ENCODE measurements at regions not wholly inside any gene's neighbourhood (a gene's known extent, or its start where the extent isn't known, plus 50 kb on each side); places are given as distances from the start of the nearest gene placed in this dataset.
A peak's percentile ranks its signal among the peaks of the same experiment; 100 is the strongest.

DNA sequence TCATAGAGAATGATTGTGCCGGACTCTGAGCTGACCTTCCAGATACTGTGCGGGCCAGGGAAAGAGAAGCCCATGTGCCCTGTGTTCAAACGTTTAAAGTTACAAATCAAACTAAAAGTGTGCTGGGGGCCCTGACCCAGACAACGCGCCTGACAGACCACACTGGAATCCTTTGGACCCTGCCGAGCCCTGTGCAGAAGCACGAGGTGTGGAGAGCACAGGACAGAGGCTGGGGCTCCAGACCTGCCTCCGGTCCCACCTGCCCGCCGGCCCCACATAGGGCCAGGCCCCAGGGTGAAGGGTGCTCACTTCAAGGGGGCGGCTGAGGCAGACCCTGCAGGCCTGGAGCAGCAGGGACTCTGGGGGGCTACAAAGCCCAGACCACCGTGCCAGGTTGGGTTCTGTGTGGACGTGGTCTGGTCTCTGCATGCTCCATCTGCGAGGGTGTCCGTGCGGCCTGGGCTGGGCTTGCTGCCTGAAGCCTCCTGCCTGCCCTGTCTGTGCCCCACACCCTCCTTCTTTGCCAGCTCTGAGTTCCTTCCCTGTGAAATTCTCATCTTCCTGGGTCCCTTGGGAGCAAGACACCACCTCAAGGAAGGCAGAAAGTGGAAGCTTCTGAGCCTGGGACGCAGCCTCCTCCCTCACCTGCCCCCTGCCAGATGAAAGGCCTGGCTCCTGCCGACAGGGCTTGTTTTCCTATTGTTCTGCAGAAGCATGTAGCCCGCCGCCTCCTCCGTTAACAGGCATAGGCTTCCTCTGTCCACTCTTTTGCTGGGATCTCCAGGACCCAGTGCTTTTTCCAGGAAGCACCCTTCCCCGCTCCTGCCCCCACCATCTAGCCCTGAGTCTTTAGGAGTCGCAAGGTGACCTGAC is 186.2 kb downstream of the ERMARD start:
- no peak for DNase-seq (ENCODE audit: low spot score)
- CTCF ChIA-PET = no interaction called here
- TF ChIP-seq, protein P1, sequence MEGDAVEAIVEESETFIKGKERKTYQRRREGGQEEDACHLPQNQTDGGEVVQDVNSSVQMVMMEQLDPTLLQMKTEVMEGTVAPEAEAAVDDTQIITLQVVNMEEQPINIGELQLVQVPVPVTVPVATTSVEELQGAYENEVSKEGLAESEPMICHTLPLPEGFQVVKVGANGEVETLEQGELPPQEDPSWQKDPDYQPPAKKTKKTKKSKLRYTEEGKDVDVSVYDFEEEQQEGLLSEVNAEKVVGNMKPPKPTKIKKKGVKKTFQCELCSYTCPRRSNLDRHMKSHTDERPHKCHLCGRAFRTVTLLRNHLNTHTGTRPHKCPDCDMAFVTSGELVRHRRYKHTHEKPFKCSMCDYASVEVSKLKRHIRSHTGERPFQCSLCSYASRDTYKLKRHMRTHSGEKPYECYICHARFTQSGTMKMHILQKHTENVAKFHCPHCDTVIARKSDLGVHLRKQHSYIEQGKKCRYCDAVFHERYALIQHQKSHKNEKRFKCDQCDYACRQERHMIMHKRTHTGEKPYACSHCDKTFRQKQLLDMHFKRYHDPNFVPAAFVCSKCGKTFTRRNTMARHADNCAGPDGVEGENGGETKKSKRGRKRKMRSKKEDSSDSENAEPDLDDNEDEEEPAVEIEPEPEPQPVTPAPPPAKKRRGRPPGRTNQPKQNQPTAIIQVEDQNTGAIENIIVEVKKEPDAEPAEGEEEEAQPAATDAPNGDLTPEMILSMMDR (conservative IDR thresholded peaks at IDR 0.05; ENCODE audit: low read depth) = no peak
- POLR2A ChIA-PET (ENCODE audit: low non-redundant PET) = no interaction called here
- H3K27ac ChIP-seq = no peak overlapping the region

DNA sequence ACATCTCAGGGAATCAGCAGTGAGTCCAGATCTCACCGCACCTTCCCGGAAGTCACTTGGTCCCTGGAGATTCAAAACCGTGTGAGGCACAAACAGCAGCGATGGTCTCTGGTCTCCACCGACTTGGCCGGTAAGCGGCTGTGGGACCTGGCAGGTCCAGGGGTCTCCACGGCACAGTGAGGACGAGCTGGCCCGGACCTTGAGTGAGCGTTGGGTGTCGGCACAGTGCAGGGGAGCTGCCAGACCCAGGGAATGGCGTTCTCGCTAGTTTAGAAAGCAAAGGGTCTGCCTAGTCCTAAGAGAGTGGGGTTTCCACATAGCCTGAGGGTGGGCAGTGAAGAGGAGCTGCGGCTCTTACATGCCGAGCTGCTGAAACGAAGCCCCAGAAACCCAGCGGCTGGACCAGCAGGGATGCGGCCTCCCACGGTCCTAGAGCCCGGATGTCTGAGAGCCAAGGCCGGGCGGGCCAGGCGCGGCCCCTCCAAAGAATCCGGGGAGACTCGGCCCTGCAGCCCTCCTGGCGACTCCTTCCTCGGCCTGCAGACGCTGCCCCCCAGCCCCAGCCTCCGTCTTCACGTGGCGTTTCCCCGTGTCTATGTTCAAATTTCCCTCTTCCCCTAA is 185.0 kb downstream of the ERMARD start:
- no peak for DNase-seq (ENCODE audit: low spot score)
- H3K27ac ChIP-seq = no peak overlapping the region
- ChIA-PET CTCF (no interaction called here), POLR2A (ENCODE audit: low non-redundant PET) (no interaction called here)
- TF ChIP-seq, protein P1 (conservative IDR thresholded peaks at IDR 0.05; ENCODE audit: low read depth) = no peak

DNA sequence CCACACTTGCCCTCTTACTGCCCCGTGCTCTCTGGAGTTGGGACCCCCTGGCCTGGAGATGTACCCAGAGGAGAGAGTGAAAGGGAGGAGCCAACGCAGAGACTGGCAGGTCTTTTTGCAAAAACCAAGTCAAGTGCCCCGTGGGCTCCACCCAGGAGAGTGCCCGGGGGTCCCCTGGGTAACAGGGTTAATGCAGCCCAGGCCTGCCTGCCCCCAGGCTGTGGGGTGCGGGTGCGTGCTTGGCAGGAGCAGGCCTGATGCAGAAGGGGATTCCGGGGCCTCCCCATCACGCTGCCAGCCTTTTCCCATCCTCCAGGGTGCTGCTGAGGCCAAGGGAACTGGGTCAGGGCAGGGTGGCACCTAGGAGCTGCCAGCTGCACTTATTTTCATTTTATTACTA is 184.4 kb downstream of the ERMARD start:
- ChIA-PET CTCF (no interaction called here), POLR2A (ENCODE audit: low non-redundant PET) (no interaction called here)
- no peak overlapping the region for H3K27ac ChIP-seq
- TF ChIP-seq, protein P1 (conservative IDR thresholded peaks at IDR 0.05; ENCODE audit: low read depth) = no peak
- no peak for DNase-seq (ENCODE audit: low spot score)

DNA sequence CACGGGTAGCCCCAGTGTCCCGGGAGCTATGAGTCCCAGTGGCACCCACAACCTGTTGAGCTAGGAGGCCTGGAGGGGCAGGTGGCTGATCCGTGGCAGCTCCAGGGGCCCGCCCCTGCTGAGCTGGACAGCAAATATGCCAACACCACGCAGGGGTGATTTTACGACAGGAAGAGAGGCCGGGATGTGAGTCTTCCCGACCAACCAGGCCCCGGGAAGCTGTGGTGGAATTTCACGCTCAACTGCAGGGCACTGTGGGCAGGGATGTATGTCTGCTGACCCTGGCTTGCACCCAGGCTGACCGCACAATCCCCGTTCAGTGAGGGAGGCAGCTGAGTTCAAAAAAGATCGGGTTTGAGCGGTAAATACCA is 183.9 kb downstream of the ERMARD start:
- ChIA-PET POLR2A (ENCODE audit: low non-redundant PET) (no interaction called here), CTCF (no interaction called here)
- TF ChIP-seq, protein P1 (conservative IDR thresholded peaks at IDR 0.05; ENCODE audit: low read depth) = no peak
- H3K27ac ChIP-seq = no peak overlapping the region
- no peak for DNase-seq (ENCODE audit: low spot score)

DNA sequence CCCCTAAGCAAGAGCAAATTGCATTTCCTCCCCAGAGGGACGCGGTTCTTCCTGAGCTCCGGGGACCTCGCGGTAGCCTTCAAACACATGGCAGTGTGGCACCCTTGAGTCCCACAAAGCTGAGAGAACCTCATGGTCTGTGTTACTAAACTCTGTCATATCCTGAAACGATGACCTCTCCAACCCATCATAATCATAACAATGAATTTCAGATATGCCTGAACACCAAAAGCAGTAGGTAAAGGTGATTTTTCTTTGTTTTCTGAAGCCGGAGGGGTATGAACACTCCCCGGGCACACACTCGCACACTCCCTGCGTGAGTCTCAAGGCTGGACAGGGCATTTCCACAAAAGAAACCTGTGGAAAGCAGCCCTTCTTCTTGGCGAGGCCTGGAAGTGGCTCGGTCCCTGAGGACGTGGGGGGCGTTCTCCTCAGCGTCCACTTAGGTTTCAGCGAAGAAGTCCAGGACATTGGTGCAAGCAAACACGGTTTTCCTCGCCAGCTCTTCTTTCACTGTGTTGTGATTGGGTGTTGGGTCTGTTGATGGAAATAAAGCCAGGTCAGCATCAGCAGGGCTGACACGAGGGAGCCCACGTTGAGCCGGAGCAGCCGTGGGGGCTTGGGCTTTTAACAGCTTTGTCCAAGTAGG is 183.4 kb downstream of the ERMARD start:
- ChIA-PET CTCF (no interaction called here), POLR2A (ENCODE audit: low non-redundant PET) (no interaction called here)
- TF ChIP-seq, protein P1 (conservative IDR thresholded peaks at IDR 0.05; ENCODE audit: low read depth) = no peak
- DNase-seq (ENCODE audit: low spot score) = no peak
- H3K27ac ChIP-seq = no peak overlapping the region

DNA sequence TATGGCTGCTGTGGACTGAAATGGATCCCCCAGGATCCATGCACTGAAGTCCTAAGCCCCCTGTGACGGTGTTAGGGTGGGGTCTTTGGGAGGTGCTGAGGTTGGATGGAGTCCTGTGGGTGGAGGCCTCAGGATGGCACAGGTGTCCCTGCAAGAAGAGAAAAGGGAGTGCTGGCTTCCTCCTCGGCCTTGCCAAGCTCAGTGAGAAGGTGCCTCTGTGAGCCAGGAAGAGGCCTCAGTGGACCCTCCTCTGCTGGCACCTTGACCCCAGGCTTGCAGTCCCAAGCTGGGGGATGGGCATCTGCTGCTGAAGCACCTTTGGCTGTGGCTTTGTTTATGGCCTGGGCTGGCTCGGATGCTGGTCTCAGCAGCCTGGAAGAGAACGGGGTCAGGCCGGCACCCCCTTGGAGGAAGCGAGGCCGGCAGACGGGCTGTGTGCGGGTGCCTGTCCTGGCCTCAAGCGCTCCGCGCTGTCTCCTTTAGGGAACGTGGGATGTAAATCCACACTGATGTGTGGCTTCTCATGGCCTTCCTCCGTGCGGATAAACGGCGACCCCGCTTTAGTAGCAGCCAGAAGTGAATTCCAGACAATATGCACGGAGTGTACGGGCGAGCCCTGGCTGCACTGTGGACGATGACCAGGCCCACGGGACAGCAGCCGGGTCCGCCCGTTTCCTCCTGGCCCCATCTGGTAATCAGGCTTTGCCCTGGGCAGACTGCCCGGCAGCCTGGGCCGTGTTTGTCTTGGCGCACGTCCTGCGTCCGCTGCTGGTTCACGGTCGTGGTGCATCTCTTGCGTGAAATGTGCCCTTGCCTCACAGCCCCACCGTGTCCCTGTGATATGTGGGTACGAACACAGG is 182.6 kb downstream of the ERMARD start:
- H3K27ac ChIP-seq = no peak overlapping the region
- ChIA-PET CTCF (no interaction called here), POLR2A (ENCODE audit: low non-redundant PET) (no interaction called here)
- DNase-seq (ENCODE audit: low spot score) = peak; percentile 13
- TF ChIP-seq, protein P1 (conservative IDR thresholded peaks at IDR 0.05; ENCODE audit: low read depth) = no peak

Data from RWPE1 (cell line).